H9 (cell line): ENCODE measurements at regions not wholly inside any gene's neighbourhood (a gene's known extent, or its start where the extent isn't known, plus 50 kb on each side); places are given as distances from the start of the nearest gene placed in this dataset.

ENCODE experiments used
- DNase-seq: peaks from one replicate; pipeline ENCODE4 v3.0.0-alpha.2; 2017
- H2AFZ ChIP-seq: one replicate; pipeline ENCODE4 v1.6.1; 2013; ENCODE audit warnings: mild to moderate bottlenecking, low read length, control low read depth, moderate library complexity
- H2AK5ac ChIP-seq: 2 replicates; pipeline ENCODE4 v1.6.1; 2013; ENCODE audit warnings: low read length, control low read depth, mixed read lengths; ENCODE audit not compliant: insufficient read length
- H2BK120ac ChIP-seq: one replicate; pipeline ENCODE4 v1.6.1; 2013; ENCODE audit warnings: low read depth, mild to moderate bottlenecking, low read length, control low read depth, inconsistent platforms; ENCODE audit not compliant: poor library complexity, severe bottlenecking
- H2BK12ac ChIP-seq: 2 replicates; pipeline ENCODE4 v1.6.1; 2013; ENCODE audit warnings: low read length, control low read depth, mixed read lengths, low read depth; ENCODE audit not compliant: insufficient read length
- H2BK15ac ChIP-seq: 2 replicates; pipeline ENCODE4 v1.6.1; 2013; ENCODE audit warnings: low read depth, low read length, control low read depth
- H2BK20ac ChIP-seq: one replicate; pipeline ENCODE4 v1.6.1; 2013; ENCODE audit warnings: low read depth, mild to moderate bottlenecking, low read length, control low read depth, inconsistent platforms; ENCODE audit not compliant: poor library complexity, severe bottlenecking
- H2BK5ac ChIP-seq: 2 replicates; pipeline ENCODE4 v1.6.1; 2013; ENCODE audit warnings: low read length, control low read depth, mixed read lengths; ENCODE audit not compliant: insufficient read length
- H3K14ac ChIP-seq: 2 replicates; pipeline ENCODE4 v1.6.1; 2013; ENCODE audit warnings: low read length, control low read depth; ENCODE audit not compliant: insufficient read depth
- H3K18ac ChIP-seq: 2 replicates; pipeline ENCODE4 v1.6.1; 2013; ENCODE audit warnings: low read depth, mild to moderate bottlenecking, mixed read lengths, low read length, control low read depth; ENCODE audit not compliant: insufficient read length
- H3K23ac ChIP-seq: 2 replicates; pipeline ENCODE4 v1.6.1; 2013; ENCODE audit warnings: low read length, control low read depth, mixed read lengths, low read depth; ENCODE audit not compliant: insufficient read length
- H3K23me2 ChIP-seq: 2 replicates; pipeline ENCODE4 v1.6.1; 2013; ENCODE audit warnings: low read depth, mild to moderate bottlenecking, mixed read lengths, low read length, control low read depth; ENCODE audit not compliant: insufficient read length, poor library complexity, severe bottlenecking
- H3K27ac ChIP-seq: 2 replicates; pipeline ENCODE4 v1.5.1; 2013; ENCODE audit warnings: low read length, control low read depth, mixed read lengths, low read depth; ENCODE audit not compliant: insufficient read length
- H3K27me3 ChIP-seq: 2 replicates; pipeline ENCODE4 v1.6.1; 2013; ENCODE audit warnings: low read length, control low read depth, inconsistent platforms; ENCODE audit not compliant: insufficient read depth
- H3K4ac ChIP-seq: 2 replicates; pipeline ENCODE4 v1.6.1; 2013; ENCODE audit warnings: low read depth, mild to moderate bottlenecking, control low read depth, inconsistent platforms, low read length, moderate library complexity
- H3K4me1 ChIP-seq: 2 replicates; pipeline ENCODE4 v1.6.1; 2013; ENCODE audit warnings: low read length, control low read depth, inconsistent platforms; ENCODE audit not compliant: insufficient read depth
- H3K4me2 ChIP-seq: 2 replicates; pipeline ENCODE4 v1.6.1; 2013; ENCODE audit warnings: low read length, control low read depth, mixed read lengths; ENCODE audit not compliant: insufficient read length, insufficient read depth
- H3K56ac ChIP-seq: 2 replicates; pipeline ENCODE4 v1.6.1; 2013; ENCODE audit warnings: low read depth, mild to moderate bottlenecking, mixed read lengths, low read length, control low read depth; ENCODE audit not compliant: insufficient read length
- H3K79me1 ChIP-seq: 2 replicates; pipeline ENCODE4 v1.6.1; 2013; ENCODE audit warnings: low read depth, mild to moderate bottlenecking, moderate library complexity, low read length, control low read depth, inconsistent platforms; ENCODE audit not compliant: insufficient read depth, poor library complexity, severe bottlenecking
- H3K79me2 ChIP-seq: 2 replicates; pipeline ENCODE4 v1.6.1; 2013; ENCODE audit warnings: low read length, control low read depth, inconsistent platforms; ENCODE audit not compliant: insufficient read depth
- H3K9ac ChIP-seq: 2 replicates; pipeline ENCODE4 v1.6.1; 2013; ENCODE audit warnings: low read length, control low read depth, mixed read lengths; ENCODE audit not compliant: insufficient read length; ENCODE audit errors: extremely low read depth
- H3K9me3 ChIP-seq: one replicate; pipeline ENCODE4 v1.6.1; 2013; ENCODE audit warnings: low read depth, low read length, inconsistent platforms; ENCODE audit not compliant: control insufficient read depth
- H3T11ph ChIP-seq: one replicate; pipeline ENCODE4 v1.6.1; 2013; ENCODE audit warnings: mild to moderate bottlenecking, low read length, control low read depth, inconsistent platforms
- H4K20me1 ChIP-seq: one replicate; pipeline ENCODE4 v1.6.1; 2013; ENCODE audit not compliant: control insufficient read depth, insufficient read length, insufficient read depth
- H4K5ac ChIP-seq: 2 replicates; pipeline ENCODE4 v1.6.1; 2013; ENCODE audit warnings: low read depth, mild to moderate bottlenecking, mixed read lengths, low read length, control low read depth; ENCODE audit not compliant: insufficient read length
- H4K8ac ChIP-seq: replicated peaks from 2 replicates; pipeline ENCODE4 v1.6.1; 2013; ENCODE audit warnings: low read length, control low read depth, mixed read lengths, low read depth; ENCODE audit not compliant: insufficient read length
- H4K91ac ChIP-seq: 2 replicates; pipeline ENCODE4 v1.6.1; 2013; ENCODE audit warnings: low read depth, mild to moderate bottlenecking, moderate library complexity, mixed read lengths, low read length, control low read depth; ENCODE audit not compliant: insufficient read length
- H3K27ac Mint-ChIP-seq, 3 experiments: 2 replicates in 2 of 3; 3 replicates in 1 of 3; pipeline ENCODE4 v1.8.0; 2020 to 2021; ENCODE audit warnings: mixed read lengths in 3 of 3, mild to moderate bottlenecking in 1 of 3, moderate library complexity in 1 of 3
- H3K27me3 Mint-ChIP-seq: 2 replicates; pipeline ENCODE4 v1.8.0; 2021; ENCODE audit warnings: low read depth, mild to moderate bottlenecking, moderate library complexity, mixed read lengths
- H3K36me3 Mint-ChIP-seq, 3 experiments: 2 replicates in 2 of 3; 3 replicates in 1 of 3; pipeline ENCODE4 v1.8.0; 2020 to 2021; ENCODE audit warnings: low read depth in 3 of 3, mixed read lengths in 3 of 3; ENCODE audit not compliant: insufficient read depth in 1 of 3
- H3K4me1 Mint-ChIP-seq, 2 experiments: 2 replicates each; pipeline ENCODE4 v1.8.0; 2020; ENCODE audit warnings: mixed read lengths in 2 of 2
- H3K4me3 Mint-ChIP-seq, 2 experiments: 2 replicates in 1 of 2; 3 replicates in 1 of 2; pipeline ENCODE4 v1.8.0; 2020 to 2021; ENCODE audit warnings: mild to moderate bottlenecking in 2 of 2, mixed read lengths in 2 of 2, moderate library complexity in 1 of 2
- H3K9me3 Mint-ChIP-seq, 2 experiments: 2 replicates in 1 of 2; 3 replicates in 1 of 2; pipeline ENCODE4 v1.8.0; 2020; ENCODE audit warnings: mild to moderate bottlenecking in 2 of 2, mixed read lengths in 2 of 2, moderate library complexity in 1 of 2
- WGBS: extraction: QIAGEN DNeasy Blood & Tissue Kit; methylation state at CpG from one replicate; pipeline ENCODE4 v1.1.7; 2013; ENCODE audit warnings: missing lambda C conversion rate, low lambda C conversion rate, mixed read lengths; ENCODE audit not compliant: insufficient read length; ENCODE audit errors: extremely low coverage; 5-methylcytosine and 5-hydroxymethylcytosine counted together
- TF ChIP-seq, protein P1 (sequence below): fragments of 200-600 bp; sonication (generic); conservative IDR thresholded peaks from 3 replicates; pipeline ENCODE4 v1.8.0; 2021; ENCODE audit warnings: antibody characterized with exemption, mild to moderate bottlenecking

DNA sequence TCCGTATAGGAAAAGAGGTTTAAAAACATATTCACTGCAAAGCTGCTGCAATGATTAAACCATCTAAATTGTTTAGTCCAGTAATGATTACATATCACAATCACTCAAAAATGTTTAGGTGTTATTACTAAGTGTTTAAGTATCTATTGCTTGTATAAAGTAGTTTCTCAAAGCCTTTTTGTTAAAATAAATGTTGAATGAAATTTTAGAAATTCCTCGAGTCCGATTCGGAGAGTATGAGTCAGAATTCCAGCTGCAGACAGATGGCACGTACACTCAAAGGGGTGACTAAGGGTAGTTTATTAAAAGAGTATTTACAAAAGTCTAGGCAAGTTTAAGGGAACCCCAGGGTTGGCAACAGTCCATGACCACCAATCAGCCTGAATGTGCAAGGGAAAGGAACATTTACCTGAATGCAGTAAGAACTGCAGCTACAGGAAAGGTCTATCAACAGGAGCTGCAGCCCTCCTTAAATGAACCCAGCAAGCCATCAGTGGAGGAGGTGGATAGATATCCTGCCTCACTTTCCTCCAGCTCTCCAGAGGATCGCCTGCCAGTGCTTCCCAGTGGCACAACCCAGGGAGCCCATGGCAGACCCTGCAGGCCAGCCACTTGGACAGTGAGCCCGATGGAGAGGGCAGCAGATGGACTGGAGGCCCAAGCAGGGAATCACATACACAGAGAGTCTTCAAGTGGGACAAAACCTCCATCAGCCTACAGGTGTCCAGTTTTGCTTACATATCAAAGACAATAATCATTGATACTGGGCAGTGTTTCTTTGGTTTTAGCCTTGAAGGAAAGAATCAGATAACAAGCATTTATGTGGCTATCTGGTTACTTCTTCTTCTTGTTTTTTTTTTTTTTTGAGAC lies 92.1 kb upstream of the SLC44A3 start:
- no peaks in the 10 kb centered on the region for H3K23me2 ChIP-seq
- H3K4me3 Mint-ChIP-seq = no peak overlapping the region
- no peak for DNase-seq
- H3K9me3 Mint-ChIP-seq = no peaks in the 10 kb centered on the region
- no peaks in the 10 kb centered on the region for H3K27me3 ChIP-seq
- TF ChIP-seq, protein P1, sequence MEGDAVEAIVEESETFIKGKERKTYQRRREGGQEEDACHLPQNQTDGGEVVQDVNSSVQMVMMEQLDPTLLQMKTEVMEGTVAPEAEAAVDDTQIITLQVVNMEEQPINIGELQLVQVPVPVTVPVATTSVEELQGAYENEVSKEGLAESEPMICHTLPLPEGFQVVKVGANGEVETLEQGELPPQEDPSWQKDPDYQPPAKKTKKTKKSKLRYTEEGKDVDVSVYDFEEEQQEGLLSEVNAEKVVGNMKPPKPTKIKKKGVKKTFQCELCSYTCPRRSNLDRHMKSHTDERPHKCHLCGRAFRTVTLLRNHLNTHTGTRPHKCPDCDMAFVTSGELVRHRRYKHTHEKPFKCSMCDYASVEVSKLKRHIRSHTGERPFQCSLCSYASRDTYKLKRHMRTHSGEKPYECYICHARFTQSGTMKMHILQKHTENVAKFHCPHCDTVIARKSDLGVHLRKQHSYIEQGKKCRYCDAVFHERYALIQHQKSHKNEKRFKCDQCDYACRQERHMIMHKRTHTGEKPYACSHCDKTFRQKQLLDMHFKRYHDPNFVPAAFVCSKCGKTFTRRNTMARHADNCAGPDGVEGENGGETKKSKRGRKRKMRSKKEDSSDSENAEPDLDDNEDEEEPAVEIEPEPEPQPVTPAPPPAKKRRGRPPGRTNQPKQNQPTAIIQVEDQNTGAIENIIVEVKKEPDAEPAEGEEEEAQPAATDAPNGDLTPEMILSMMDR = no peak
- no peaks in the 10 kb centered on the region; the same call in 1 of the 2 replicates for H3K27me3 Mint-ChIP-seq
- no peak overlapping the region for H2BK15ac ChIP-seq
- no peak overlapping the region for H3K4ac ChIP-seq
- no peak overlapping the region for H4K8ac ChIP-seq
- no peak overlapping the region for H4K91ac ChIP-seq
- peaks cover 0 to 4% (median 0%) of the 10 kb centered on the region in 3 experiments; a peak in 2 of 7 replicates for H3K36me3 Mint-ChIP-seq
- H3K14ac ChIP-seq = no peak overlapping the region
- no peak overlapping the region for H3K27ac Mint-ChIP-seq
- no peaks in the 10 kb centered on the region for H3K79me2 ChIP-seq
- H3K9ac ChIP-seq = no peak overlapping the region
- H4K5ac ChIP-seq = no peak overlapping the region
- H3K56ac ChIP-seq = no peak overlapping the region
- H3T11ph ChIP-seq = no peak overlapping the region
- no peak overlapping the region for H2BK5ac ChIP-seq
- H3K23ac ChIP-seq = no peak overlapping the region
- H2AK5ac ChIP-seq = no peak overlapping the region
- no peak overlapping the region for H2BK20ac ChIP-seq
- no peaks in the 10 kb centered on the region for H3K4me1 ChIP-seq
- WGBS = no CpG with 5 or more reads among the region's 7 CpGs
- H3K4me2 ChIP-seq = no peak overlapping the region
- H3K18ac ChIP-seq = no peak overlapping the region
- H3K27ac ChIP-seq = no peak overlapping the region
- no peaks in the 10 kb centered on the region for H3K9me3 ChIP-seq
- no peaks in the 10 kb centered on the region for H4K20me1 ChIP-seq
- H2BK12ac ChIP-seq = no peak overlapping the region
- H2BK120ac ChIP-seq = no peak overlapping the region
- no peak overlapping the region for H2AFZ ChIP-seq
- no peaks in the 10 kb centered on the region for H3K79me1 ChIP-seq
- peaks cover 10% of the 10 kb centered on the region in 2 experiments for H3K4me1 Mint-ChIP-seq
